Osteoblast (primary cell): ENCODE measurements at regions not wholly inside any gene's neighbourhood (a gene's known extent, or its start where the extent isn't known, plus 50 kb on each side); places are given as distances from the start of the nearest gene placed in this dataset.

Experiments
- DNase-seq: peaks from one replicate; pipeline ENCODE4 v3.0.0; 2011; ENCODE audit warnings: low spot score, mixed read lengths; ENCODE audit not compliant: insufficient read length; ENCODE audit errors: missing footprints
- H2AFZ ChIP-seq: 2 replicates; pipeline ENCODE4 v1.6.0; 2011; ENCODE audit warnings: mild to moderate bottlenecking, low read length
- H3K27ac ChIP-seq: 2 replicates; pipeline ENCODE4 v1.5.1; 2011; ENCODE audit warnings: mild to moderate bottlenecking, low read depth, low read length, moderate library complexity
- H3K27me3 ChIP-seq: 2 replicates; pipeline ENCODE4 v1.6.0; 2012; ENCODE audit warnings: mild to moderate bottlenecking, control low read depth, inconsistent platforms, low read length, moderate library complexity; ENCODE audit not compliant: insufficient read depth
- H3K36me3 ChIP-seq: 2 replicates; pipeline ENCODE4 v1.5.1; 2011; ENCODE audit warnings: mild to moderate bottlenecking, low read length, control low read depth, moderate library complexity; ENCODE audit not compliant: insufficient read depth
- H3K4me1 ChIP-seq: 2 replicates; pipeline ENCODE4 v1.5.1; 2011; ENCODE audit warnings: mild to moderate bottlenecking, low read length, control low read depth, moderate library complexity; ENCODE audit not compliant: insufficient read depth
- H3K4me2 ChIP-seq: 2 replicates; pipeline ENCODE4 v1.6.0; 2011; ENCODE audit warnings: mild to moderate bottlenecking, low read length; ENCODE audit not compliant: insufficient read depth
- H3K4me3 ChIP-seq: fragments of 200-600 bp; sonication (generic); 3 replicates; pipeline ENCODE4 v1.5.1; 2012; ENCODE audit warnings: mild to moderate bottlenecking, low read length, inconsistent platforms; ENCODE audit not compliant: insufficient read depth
- H3K79me2 ChIP-seq: 2 replicates; pipeline ENCODE4 v1.6.0; 2012; ENCODE audit warnings: mild to moderate bottlenecking, low read length, control low read depth, inconsistent platforms; ENCODE audit not compliant: insufficient read depth
- H3K9me3 ChIP-seq: 2 replicates; pipeline ENCODE4 v1.5.1; 2011; ENCODE audit warnings: low read depth, low read length, control low read depth
- H4K20me1 ChIP-seq: 2 replicates; pipeline ENCODE4 v1.6.0; 2012; ENCODE audit warnings: mild to moderate bottlenecking, low read length, control low read depth; ENCODE audit not compliant: insufficient read depth
- TF ChIP-seq, protein P1 (sequence below): IDR thresholded peaks from 2 replicates; pipeline ENCODE4 v1.5.1; 2011; ENCODE audit warnings: mild to moderate bottlenecking, low read depth, low read length, moderate library complexity; ENCODE audit errors: extremely low read depth

DNA sequence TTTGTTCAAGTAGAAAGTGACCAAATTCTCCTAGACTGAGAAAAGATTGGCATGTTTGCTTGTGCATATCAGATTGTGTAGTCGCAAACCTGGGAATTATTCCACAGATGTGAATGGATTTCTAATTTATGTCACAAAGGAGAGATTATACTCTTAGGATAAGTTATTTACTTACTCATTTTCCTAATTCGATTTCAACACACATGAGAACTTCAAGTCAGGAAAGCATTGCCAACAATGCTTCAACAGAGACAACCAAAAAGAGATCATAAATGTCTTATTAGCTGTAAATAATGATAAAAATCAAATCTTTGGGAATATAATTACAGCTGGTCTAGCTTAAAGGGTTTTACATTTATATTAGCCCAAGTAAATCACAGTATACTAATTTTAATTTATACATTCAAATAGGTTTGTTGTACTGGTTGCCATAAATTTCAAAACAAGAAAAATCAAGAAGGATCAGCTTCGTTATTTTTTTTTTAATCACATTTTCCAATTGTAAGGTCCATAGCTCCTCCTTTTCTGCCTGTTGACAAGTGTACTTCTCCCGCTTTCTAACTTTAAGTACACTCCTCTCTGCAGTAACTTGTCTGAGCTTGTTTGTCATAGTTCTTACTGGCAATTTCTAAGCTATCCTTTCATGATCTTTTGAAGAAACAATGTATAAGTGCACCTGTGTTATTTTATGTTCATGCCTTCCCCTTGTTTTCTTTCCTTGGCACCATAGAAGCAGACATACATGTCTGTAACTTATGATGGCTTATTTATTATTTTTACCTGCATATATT lies 246.6 kb downstream of the DEPDC1B start:
- Histone ChIP-seq H4K20me1 (no peaks in the 10 kb centered on the region), H3K4me2 (no peak overlapping the region), H3K79me2 (no peaks in the 10 kb centered on the region), H3K27ac (no peak overlapping the region), H3K4me3 (no peak overlapping the region), H3K27me3 (no peaks in the 10 kb centered on the region), H3K4me1 (no peaks in the 10 kb centered on the region), H3K36me3 (no peaks in the 10 kb centered on the region), H2AFZ (no peak overlapping the region), H3K9me3 (no peaks in the 10 kb centered on the region)
- TF ChIP-seq, protein P1, sequence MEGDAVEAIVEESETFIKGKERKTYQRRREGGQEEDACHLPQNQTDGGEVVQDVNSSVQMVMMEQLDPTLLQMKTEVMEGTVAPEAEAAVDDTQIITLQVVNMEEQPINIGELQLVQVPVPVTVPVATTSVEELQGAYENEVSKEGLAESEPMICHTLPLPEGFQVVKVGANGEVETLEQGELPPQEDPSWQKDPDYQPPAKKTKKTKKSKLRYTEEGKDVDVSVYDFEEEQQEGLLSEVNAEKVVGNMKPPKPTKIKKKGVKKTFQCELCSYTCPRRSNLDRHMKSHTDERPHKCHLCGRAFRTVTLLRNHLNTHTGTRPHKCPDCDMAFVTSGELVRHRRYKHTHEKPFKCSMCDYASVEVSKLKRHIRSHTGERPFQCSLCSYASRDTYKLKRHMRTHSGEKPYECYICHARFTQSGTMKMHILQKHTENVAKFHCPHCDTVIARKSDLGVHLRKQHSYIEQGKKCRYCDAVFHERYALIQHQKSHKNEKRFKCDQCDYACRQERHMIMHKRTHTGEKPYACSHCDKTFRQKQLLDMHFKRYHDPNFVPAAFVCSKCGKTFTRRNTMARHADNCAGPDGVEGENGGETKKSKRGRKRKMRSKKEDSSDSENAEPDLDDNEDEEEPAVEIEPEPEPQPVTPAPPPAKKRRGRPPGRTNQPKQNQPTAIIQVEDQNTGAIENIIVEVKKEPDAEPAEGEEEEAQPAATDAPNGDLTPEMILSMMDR: no peak
- DNase-seq: no peak

DNA sequence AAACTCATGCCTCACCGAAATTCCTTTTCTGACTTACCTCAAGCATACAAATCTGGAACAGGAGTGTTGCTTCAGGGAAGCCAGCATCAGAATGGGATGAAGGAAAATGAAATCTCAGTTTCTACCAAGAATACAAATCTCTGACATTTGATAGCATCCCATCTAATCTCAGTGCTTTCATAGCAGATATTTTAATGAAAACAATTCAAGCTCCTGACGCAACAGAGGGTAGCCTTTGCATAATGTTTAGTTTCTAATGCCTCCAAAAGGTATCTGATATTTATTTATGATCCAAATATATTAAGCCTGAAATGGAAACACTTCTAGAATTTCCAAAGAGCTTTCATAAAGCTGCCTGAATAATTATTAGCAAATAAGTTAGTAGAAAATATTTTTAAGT lies 251.4 kb downstream of the DEPDC1B start:
- TF ChIP-seq, protein P1: no peak
- no peaks in the 10 kb centered on the region for H3K27me3 ChIP-seq
- no peaks in the 10 kb centered on the region for H3K36me3 ChIP-seq
- H2AFZ ChIP-seq: peak overlapping the region; percentile 56
- H3K79me2 ChIP-seq: no peaks in the 10 kb centered on the region
- DNase-seq: no peak
- H3K4me2 ChIP-seq: no peak overlapping the region
- no peaks in the 10 kb centered on the region for H3K4me1 ChIP-seq
- H3K4me3 ChIP-seq: no peak overlapping the region
- no peaks in the 10 kb centered on the region for H4K20me1 ChIP-seq
- no peaks in the 10 kb centered on the region for H3K9me3 ChIP-seq
- H3K27ac ChIP-seq: no peak overlapping the region

DNA sequence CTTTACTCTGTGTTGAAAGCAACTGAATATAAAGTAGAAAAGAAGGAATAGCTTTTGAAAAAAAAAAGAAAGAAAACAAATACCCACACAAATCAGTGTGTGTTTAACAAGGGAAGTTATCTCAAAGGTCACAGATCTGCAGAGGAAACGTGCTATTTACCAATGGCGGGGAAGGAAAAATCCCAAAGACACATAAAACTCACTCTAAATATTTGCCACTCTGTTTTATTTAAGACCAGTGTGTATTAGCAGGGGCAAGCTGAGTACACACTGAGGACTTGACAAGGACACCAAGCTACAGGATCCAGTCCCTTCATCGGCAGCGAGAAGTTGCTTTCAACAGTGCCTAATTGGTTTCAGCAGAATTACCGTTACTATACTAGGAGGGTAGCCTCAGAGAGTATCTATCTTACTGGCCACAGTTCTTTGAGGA lies 252.5 kb downstream of the DEPDC1B start:
- H3K79me2 ChIP-seq: no peaks in the 10 kb centered on the region
- no peak overlapping the region for H3K4me2 ChIP-seq
- TF ChIP-seq, protein P1: no peak
- H3K4me3 ChIP-seq: no peak overlapping the region
- no peak overlapping the region for H3K27ac ChIP-seq
- H3K27me3 ChIP-seq: no peaks in the 10 kb centered on the region
- no peak for DNase-seq
- H3K9me3 ChIP-seq: no peaks in the 10 kb centered on the region
- H4K20me1 ChIP-seq: no peaks in the 10 kb centered on the region
- no peaks in the 10 kb centered on the region for H3K4me1 ChIP-seq
- H2AFZ ChIP-seq: peak overlapping the region; percentile 6
- no peaks in the 10 kb centered on the region for H3K36me3 ChIP-seq

DNA sequence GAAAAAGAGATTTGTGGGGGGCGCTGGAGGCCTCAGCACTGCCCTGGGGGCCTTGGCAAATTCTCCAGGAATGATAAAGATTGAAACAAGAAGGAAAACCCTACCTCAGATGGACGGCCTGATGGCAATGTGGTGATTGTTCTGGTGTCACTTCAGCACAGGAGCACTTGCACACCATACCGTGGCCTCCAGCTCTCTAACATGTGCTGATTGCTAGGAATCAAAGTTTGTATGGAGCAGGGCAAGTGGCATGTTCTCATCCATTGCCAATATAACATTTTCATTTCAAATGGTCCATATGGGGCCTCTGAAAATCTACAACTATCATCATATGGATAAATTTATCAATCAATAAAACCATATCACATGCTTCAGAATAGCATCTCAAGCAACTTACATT lies 253.0 kb downstream of the DEPDC1B start:
- no peaks in the 10 kb centered on the region for H3K27me3 ChIP-seq
- no peak for DNase-seq
- H4K20me1 ChIP-seq: no peaks in the 10 kb centered on the region
- TF ChIP-seq, protein P1: no peak
- no peaks in the 10 kb centered on the region for H3K36me3 ChIP-seq
- no peak overlapping the region for H3K4me2 ChIP-seq
- H3K27ac ChIP-seq: no peak overlapping the region
- no peaks in the 10 kb centered on the region for H3K79me2 ChIP-seq
- H3K9me3 ChIP-seq: no peaks in the 10 kb centered on the region
- no peak overlapping the region for H3K4me3 ChIP-seq
- no peak overlapping the region for H2AFZ ChIP-seq
- no peaks in the 10 kb centered on the region for H3K4me1 ChIP-seq
